CD4-positive, alpha-beta T cell treated with Interleukin-10 for 1 hour (primary cell): ENCODE measurements at regions not wholly inside any gene's neighbourhood (a gene's known extent, or its start where the extent isn't known, plus 50 kb on each side); places are given as distances from the start of the nearest gene placed in this dataset.

Experiments used
- DNase-seq: peaks from one replicate; pipeline ENCODE4 v3.0.0-alpha.2; 2020

DNA sequence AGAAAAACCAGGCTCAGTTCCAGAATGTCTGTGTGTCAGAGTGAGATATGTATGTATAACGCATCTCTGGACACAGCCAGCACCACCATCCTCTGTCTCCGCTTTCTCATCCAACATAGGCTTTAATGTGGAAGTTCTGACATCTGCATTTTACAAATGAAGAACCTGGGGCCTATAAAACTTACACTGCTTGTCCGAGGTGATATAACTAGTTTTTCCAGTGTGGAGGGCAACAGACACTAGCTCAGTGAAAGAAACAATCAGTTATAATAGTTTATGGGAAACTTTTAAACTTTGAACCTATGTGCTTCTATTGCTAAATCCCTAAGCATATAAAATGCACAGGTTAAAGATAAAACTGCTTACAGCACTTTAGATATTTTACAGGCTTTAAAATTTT, 208.7 kb downstream of the CRPPA start:
- no peak for DNase-seq

DNA sequence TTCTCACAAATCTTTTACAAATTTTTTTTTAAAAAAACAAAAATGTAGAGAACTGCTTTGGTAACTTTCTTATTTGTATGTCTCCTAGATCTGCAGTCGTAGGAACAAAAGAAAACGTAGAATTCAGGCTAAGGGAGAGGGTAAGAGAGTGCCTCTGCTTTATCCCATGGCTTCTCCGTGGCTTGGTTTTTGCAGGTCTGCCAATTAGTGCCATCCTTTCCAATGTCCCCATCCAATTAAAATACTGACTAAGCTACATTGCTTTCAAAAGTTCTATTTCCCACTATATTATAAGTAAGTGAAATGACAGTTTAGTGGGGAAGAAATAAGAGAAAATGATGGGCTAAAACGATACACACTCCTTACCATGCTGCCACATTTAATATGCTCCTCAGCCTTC, 209.3 kb downstream of the CRPPA start:
- no peak for DNase-seq

DNA sequence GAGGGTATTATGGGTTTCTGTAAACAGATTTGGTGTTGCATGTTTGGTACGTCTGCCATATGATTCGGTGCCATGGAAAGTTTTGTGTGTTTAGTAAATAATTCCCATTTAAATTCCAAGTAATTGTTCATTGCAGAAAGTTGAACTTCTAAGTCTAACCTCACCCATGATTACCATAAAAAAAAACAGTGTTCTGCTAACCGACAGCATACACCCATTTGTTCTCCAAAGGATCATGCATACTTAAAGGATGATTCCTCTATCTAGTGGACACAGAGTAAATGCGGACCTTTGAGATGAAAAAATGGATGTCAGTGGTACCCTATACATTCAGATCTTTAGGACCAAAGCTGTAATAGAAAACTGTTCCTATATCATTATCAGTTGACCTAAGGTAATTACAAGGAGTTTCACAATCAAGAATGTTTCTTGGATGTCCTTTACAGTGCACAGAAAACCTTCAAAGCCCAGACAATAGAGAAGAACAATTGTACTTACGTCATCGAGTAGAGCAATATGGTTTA, 209.9 kb downstream of the CRPPA start:
- no peak for DNase-seq

DNA sequence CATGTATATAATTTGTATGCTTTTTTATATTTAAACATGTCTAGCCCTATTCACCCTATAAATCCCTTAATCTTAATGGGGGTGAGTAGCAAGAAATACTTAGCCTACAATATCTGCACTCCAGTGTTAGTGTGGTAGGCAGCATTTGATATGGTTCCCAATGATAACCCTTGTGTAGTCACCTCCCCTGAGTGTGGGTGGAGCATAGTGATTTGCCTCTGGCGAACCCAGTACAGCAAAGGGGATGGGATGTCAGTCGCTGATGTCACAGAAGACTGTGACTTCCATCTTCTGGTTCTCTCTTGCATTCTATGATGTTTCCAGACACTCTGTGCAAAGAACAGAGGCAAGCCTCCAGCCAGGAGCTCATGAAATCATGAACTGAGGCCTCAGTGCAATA, 211.2 kb downstream of the CRPPA start:
- DNase-seq, result no peak

DNA sequence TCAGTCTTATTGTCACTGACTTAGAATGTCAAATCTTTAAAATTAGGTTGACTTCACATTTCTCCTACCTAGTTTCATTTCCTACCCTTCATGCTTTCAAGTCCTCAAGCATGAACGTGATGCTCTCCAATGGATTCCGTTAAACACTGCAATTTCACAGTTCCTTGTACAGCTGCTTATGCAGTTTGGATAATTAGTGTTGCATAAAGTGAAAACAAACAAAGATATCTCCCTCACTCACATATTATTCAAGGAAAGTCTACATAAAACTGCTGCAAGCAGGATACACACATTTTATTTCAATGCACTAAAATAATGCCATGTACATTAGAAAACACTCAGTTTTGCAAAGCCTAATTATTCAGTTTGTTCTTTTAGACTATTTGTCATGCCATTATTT, 214.0 kb downstream of the CRPPA start:
- DNase-seq, result no peak

DNA sequence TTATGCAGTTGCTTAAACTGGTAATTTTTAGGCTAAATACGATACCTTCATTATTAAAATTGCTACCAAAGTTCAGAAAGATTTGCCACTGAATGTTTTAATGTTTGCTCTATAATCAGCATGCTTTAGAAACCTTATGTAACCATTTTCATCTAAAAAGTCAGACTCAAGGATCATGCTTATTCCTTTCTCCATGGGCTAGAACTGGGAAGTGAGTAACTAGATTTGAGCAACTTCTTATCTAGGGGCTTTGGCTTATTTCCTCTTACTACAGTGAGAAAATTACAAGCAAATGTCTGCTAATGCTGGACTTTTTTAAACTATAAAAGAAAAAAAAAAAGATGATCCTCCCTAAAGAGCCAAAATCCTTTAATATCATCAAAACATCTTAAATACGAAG, 215.9 kb downstream of the CRPPA start:
- DNase-seq, result no peak

DNA sequence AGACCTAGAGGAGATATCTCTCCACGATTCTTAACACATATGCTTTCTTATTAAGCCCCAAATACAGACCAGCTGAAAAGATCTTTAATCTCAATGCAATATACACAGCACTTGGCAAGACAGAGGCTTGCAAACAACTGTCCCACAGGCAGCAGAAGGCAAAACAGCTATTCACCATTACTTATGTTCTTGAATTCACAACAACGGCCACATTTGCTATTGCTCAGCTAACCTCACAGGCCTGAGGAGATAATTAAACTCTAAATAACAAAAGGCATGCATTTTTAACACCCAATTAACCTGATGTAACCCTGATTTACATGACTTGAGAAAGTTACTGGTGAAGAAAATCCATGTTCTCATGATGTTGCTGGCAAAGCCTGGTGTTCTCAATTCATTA, 216.4 kb downstream of the CRPPA start:
- no peak for DNase-seq

DNA sequence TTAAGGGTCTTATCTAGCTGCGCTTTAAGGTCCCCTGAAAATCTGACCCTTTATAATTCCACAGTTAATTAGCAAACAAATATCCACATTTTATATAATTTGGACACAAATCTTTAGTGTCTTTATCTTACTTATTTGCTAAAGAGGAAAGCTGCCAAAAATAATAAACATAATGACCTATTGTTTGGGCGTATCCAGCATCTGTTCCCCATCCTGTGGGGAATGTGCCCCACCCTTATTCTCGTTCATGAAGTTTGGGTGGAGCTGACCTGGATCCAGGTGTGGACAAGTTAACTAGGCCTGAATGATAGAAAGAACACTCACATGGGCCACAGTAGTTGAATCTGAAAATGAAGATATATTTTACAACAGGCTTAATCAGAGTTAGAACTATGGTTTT, 218.3 kb downstream of the CRPPA start:
- no peak for DNase-seq

DNA sequence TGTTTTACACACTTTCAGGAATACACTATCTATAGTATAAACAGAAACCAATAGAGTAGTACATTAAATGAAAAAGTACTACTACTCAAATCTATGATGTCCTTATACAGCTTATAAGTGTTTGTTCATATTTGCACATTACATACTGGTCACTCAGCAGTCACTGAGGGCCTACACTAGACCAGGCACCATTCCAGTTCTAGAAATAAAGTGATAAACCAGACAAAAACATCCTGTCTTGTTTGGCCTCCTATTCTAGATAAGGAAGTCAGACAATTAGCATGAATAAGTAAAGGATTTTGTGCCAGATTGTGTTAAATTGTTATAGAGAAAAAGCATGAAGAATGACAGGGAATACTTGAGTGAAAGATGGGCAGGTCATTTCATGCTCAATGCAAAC, 219.0 kb downstream of the CRPPA start:
- DNase-seq, result no peak

DNA sequence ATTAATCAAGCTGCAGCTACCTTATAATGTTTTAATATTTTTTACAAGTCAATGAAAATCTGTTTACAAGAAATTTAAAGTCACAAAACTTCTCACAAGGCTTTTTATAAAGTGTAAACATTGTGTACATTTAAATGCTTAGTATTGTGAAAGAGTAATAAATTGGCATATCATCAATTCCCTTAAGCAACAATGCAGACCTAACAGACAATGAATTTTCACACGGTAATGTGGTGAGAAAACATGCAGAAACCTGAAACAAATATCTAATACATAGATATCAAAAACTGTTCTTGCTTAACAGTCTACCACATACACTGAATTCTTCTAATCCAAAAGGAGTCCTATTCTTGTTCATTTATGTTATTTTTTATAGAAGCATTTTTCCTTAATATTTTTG, 220.7 kb downstream of the CRPPA start:
- no peak for DNase-seq

DNA sequence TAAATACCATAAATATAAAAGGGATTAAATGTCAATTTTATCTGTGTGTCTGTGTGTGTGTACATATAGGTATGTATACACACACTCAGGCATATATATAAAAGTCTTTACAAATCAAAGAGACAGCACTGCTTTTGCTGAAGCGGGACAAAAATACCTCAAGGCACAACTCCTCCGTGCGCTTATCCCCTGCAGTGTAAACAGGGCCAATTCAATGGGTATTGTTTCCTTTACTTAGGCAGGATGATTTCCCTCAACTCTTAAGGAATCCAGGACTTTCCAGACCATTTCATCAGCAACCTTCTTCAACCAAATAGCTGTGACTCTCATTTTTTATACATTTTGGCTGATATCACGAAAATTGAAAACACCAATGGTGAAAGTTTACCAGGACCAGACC, 227.7 kb downstream of the CRPPA start:
- DNase-seq, result no peak

DNA sequence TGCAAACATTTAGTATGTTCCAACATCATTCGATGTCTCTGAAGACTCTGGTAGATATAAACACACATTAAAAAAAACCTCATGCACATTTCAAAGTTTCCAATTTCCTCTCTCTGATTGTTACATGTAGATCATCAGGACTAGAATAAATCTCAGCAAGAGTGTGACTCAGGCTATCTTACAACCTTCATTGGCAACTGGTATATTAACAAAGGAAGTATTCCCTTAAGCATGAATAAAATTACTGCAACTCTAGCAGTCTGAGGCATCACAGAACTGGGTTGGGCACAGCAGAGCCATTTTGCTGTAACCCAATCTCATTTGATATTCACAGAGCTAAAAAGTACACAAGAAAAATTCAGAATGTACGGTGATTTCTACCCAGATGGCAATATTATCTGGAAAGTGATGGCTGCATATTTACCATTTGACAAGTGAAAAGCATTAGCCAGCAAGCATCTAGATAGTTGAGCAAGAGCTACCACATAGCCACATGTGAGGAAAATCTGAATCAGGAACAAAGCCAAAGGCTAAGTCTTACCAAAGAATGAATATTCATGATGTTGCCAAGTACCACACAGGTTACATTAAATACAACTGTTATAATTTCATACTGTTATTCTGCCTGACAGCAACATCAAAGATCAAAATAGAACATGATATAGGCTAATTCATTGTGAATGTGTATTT, 232.2 kb downstream of the CRPPA start:
- no peak for DNase-seq

DNA sequence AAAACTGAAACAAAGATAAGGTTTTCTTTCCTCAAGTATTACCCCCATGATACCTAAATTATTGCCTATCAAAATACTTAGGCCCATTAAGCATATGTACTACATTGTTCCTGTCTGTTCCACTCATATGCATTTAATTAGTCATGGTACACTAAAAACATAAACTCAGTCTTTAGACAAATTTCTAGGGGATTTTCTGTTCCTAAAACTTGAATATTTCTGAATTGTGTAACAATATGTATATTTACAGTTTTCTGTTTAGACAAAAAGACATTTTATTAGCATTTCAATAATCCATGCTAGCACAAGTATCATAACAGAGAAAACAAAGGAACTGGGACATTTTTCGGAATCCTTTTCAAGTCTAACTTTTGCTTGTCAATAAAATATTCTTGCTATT, 234.2 kb downstream of the CRPPA start:
- DNase-seq, result no peak

DNA sequence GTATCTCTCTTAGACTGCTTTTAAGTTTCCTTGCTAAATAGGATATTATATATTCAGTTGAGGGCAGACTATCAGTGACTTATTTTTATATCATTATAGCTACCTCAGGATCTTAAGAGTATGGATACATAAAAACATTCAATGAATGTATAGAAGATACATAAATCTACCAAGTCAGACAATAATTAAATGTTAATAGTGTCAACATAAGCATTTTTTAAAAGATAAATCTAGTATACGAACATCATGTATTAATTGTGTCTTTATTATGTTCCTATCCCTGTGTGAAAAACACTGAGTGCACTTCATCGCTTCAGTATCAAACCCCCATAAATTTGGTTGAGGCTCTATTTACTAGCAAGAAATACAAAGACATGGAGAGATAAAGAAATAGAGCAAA, 242.8 kb downstream of the CRPPA start:
- no peak for DNase-seq

DNA sequence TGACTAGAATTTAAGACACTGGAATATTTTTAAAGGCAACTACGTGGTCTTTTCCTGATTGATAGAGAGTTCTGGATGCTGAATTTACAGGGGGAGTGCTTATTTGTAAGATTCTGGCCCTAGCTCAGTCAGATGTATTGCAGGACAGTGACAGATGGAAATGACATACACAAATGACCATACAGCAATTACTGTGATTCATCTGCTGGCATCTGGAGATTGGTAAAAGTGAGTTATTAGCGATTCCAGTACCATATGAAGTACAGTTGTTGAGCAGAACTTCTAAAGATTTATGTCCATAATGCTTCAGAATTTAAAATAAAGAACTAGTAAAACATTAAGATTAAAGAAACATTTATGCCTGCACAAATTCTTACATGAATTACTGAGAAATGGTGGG, 243.2 kb downstream of the CRPPA start:
- no peak for DNase-seq

DNA sequence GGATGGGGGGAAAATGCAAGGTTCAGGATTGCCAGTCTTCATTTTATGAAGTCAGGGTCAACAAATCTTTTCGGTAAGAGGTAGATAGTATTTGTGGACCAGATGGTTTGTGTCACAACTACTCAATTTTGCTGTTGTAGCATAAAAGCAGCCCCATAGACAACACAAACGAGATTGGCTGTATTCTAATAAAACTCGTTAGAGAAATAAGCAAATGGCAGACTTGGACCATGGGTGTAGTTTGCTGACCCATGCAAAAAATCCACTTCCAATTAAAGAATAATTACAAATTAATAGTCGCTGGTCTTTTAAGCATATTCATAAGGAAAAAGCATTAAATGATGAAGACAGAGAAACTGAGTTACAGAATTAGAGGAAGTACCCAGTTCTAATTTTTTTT, 247.1 kb downstream of the CRPPA start:
- no peak for DNase-seq

DNA sequence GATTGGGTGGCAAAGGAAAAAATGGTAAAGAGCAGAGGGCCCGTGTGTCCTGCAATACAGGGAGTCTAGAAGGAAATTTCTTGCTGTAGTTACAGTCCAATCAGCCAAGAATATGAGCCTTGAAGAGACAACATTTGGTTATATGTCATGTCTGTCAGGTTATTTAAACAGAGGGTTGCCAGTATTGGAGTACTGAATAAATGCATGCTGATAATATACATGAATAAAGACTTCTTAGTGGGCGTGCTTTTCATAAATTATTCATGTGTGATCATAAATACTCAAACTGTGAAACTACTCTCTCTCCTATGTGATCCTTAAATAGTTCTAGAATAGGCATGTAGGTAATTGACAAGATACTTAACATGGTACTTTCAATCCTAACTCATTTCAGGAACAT, 249.0 kb downstream of the CRPPA start:
- no peak for DNase-seq

DNA sequence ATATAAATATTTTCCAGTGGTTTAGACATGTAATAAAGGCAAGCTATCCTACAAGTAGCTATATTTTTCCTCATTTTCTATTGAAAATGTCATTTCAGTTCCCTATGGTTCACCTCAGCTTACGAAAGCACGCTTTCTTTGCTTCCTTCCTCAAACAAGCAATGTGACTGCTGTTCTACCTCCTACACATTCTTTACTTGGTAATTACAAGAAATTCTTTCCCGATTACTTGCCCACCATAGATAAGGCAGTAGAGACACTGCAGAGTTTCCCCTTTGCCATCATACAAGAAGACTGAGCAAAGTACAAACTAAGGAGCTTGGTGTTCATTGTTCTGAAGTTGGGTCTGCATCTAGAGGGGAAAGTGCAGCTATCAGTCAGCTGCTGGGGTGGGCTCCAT, 249.4 kb downstream of the CRPPA start:
- no peak for DNase-seq

DNA sequence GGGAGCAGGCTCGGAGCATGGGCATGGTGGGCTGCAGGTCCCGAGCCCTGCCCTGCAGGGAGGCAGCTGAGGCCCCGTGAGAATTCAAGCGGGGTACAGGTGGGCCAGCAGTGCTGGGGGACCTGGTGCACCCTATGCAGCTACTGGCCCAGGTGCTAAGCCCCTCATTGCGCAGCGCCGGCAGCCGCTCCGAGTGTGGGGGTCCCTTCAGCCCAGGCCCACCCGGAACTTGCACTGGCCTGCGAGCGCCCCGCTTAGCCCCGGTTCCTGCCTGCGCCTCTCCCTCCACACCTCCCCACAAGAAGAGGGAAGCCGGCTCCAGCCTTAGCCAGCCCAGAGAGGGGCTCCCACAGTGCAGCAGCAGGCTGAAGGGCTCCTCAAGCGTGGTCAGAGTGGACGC, 250.7 kb downstream of the CRPPA start:
- DNase-seq, result no peak

DNA sequence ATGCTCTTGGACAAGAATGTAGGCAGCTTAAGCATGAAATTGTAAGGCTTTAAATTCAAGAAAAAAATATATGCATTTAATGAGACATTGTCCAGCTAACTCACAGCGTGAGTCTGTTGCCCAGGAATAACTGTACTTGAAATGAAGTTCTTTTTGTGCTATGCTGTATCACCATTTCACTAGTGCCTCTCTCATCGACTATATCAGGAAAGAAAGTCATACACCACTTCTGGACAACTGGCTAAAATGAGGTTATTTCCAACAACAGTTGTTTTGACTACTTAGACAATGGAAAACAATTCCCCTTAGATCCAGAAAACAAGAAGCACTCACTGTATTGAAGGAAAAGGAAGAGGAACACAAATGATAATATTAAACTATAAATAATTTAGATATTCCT, 251.8 kb downstream of the CRPPA start:
- DNase-seq, result no peak

DNA sequence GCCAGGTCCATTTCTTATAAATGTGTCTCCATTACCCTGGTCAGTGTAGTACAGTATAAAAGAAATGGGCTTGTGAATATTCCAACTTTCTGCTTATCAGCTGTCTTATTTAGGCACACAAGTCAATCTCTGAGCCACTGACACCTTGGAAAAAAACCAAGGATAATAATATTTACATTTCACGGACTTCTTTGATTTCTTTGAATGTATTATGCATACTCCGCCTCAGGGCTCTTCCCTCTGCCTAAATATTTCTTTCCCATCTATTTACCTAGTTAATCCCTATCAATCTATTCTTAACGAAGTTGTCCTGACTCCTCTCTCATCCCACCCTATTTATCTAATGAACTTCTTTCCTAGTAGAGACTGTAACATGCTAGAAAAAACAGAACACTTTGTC, 253.8 kb downstream of the CRPPA start:
- no peak for DNase-seq

DNA sequence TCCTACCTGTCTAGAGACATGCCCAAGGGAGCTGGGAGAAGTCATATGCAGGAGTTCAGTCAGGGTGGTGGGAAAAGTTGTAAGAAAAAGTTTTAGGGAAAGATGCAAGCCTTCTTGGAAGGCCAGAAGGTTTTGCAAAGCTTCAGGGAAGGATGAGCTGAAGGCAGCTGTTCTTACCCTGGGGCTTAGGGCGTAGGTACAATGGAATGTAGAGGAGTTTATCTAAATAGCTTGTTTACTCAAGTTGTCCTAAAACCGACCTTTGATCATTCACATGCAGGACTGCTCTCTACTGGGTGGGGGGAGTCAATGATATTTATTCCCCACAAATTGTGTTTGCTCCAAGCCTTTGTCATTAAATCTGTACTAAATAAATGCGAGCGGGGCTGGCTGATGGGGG, 277.0 kb downstream of the CRPPA start:
- no peak for DNase-seq

DNA sequence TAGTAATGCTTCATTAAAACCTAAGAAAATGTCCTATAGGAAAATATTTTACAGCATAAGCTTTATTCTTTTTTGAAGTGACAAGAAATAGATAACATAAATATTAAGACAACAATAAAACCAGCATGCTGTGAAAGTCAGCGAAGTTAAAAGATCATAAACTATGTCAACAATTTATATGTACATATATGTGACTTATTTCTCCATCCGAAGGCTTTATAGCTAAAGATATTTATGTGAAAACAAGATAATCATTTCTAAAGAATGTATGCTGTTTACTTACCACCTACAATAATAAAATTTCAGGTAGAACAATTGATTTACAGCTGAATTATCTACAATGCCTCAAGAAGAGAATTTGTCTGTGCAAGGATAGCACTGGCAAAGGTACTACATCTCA, 283.4 kb downstream of the CRPPA start:
- DNase-seq, result no peak

DNA sequence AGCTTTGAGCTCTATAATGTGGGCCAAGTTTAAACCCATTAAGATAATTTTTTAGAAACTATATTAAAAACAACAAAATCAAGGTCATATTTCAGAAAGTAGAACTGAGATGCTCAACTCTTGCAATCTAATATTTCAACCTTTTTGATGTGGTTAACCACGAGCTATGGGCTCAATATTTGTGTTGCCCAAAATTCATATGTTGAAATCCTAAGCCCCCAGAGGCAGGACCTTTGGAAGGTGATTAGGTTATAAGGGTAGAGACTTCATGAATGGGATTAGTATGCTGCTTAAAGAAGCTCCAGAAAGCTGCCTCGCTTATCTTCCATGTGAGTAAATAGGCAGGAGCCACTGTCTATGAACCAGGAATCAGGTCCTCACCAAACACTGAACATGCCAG, 284.4 kb downstream of the CRPPA start:
- no peak for DNase-seq

DNA sequence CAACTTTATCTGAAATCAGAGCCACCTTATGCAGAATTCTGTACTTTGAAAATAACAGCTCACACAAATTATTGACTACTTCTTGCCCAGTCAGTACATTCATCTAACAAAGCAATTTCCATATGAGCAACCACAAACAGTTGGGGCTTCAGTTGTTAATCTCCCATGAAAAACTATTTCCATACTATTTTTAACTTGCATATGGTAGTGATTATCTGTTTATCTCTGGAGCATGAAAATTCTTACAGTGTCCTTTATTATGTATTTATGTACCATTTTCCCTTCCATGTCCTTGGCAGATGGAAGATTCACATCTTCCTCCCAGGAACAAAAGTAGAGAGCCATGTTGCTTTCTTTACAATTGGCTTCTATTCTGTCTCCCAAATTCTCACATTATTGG, 285.7 kb downstream of the CRPPA start:
- no peak for DNase-seq
